Hepatocyte (in vitro differentiated cells): ENCODE measurements at regions not wholly inside any gene's neighbourhood (a gene's known extent, or its start where the extent isn't known, plus 50 kb on each side); places are given as distances from the start of the nearest gene placed in this dataset.

ENCODE experiments used
- DNase-seq: peaks from one replicate; pipeline ENCODE4 v3.0.0-alpha.2; 2016; ENCODE audit warnings: low spot score
- H2AFZ ChIP-seq: fragments of 200-600 bp; sonication (generic); 2 replicates; pipeline ENCODE4 v1.6.0; 2016; ENCODE audit warnings: antibody characterized with exemption, mild to moderate bottlenecking
- H3K27ac ChIP-seq: fragments of 200-600 bp; sonication (generic); 2 replicates; pipeline ENCODE4 v1.5.1; 2016; ENCODE audit warnings: mild to moderate bottlenecking
- H3K27me3 ChIP-seq: fragments of 200-600 bp; sonication (generic); 2 replicates; pipeline ENCODE4 v1.6.1; 2016
- H3K36me3 ChIP-seq: fragments of 200-600 bp; sonication (generic); replicated peaks from 2 replicates; pipeline ENCODE4 v1.5.1; 2016; ENCODE audit warnings: low read depth; ENCODE audit not compliant: insufficient read depth
- H3K4me1 ChIP-seq: fragments of 200-600 bp; sonication (generic); 2 replicates; pipeline ENCODE4 v1.5.1; 2016; ENCODE audit warnings: mild to moderate bottlenecking, moderate library complexity; ENCODE audit not compliant: insufficient read depth
- H3K4me2 ChIP-seq: fragments of 200-600 bp; sonication (generic); 2 replicates; pipeline ENCODE4 v1.6.0; 2016
- H3K4me3 ChIP-seq: fragments of 200-600 bp; sonication (generic); 2 replicates; pipeline ENCODE4 v1.5.1; 2016; ENCODE audit warnings: mild to moderate bottlenecking
- H3K79me2 ChIP-seq: fragments of 200-600 bp; sonication (generic); 2 replicates; pipeline ENCODE4 v1.6.0; 2017; ENCODE audit warnings: mild to moderate bottlenecking
- H3K9me2 ChIP-seq: fragments of 200-600 bp; sonication (generic); replicated peaks from 2 replicates; pipeline ENCODE4 v1.6.0; 2017; ENCODE audit warnings: mild to moderate bottlenecking; ENCODE audit not compliant: insufficient read depth
- H3K9me3 ChIP-seq: fragments of 200-600 bp; sonication (generic); 2 replicates; pipeline ENCODE4 v1.5.1; 2016; ENCODE audit warnings: low read depth, mild to moderate bottlenecking
- H4K20me1 ChIP-seq: fragments of 200-600 bp; sonication (generic); 2 replicates; pipeline ENCODE4 v1.6.0; 2016; ENCODE audit warnings: mild to moderate bottlenecking; ENCODE audit not compliant: insufficient read depth, poor library complexity, severe bottlenecking
- CTCF ChIP-seq: fragments of 200-600 bp; sonication (generic); IDR thresholded peaks from 2 replicates; pipeline ENCODE4 v1.5.1; 2016; ENCODE audit warnings: antibody characterized with exemption, mild to moderate bottlenecking; ENCODE audit not compliant: poor library complexity
- EZH2 ChIP-seq: fragments of 200-600 bp; sonication (generic); IDR thresholded peaks from 2 replicates; pipeline ENCODE4 v1.6.1; 2016; ENCODE audit warnings: antibody characterized with exemption, mild to moderate bottlenecking, borderline replicate concordance
- EZH2phosphoT487 ChIP-seq: fragments of 200-600 bp; sonication (generic); IDR thresholded peaks from one replicate; pipeline ENCODE4 v1.6.1; 2018; ENCODE audit warnings: antibody characterized with exemption, mild to moderate bottlenecking, low read depth, moderate library complexity; ENCODE audit not compliant: unreplicated experiment, severe bottlenecking
- WGBS: methylation state at CpG from one replicate; pipeline ENCODE4 v1.1.6; 2016; ENCODE audit warnings: low lambda C conversion rate; ENCODE audit errors: missing lambda C conversion rate; 5-methylcytosine and 5-hydroxymethylcytosine counted together

- WGBS, result 90% methylated on average over 10 of the region's 10 CpGs
- no peaks in the 10 kb centered on the region for H3K36me3 ChIP-seq
- H3K79me2 ChIP-seq, result no peaks in the 10 kb centered on the region
Observed at GRCh38 chr7:131148708-131149428, 178.8 kb upstream of the MKLN1 start.

GRCh38 chr7:131149429-131149773, 178.3 kb upstream of the MKLN1 start:
- Histone ChIP-seq H3K4me1 (no peaks in the 10 kb centered on the region), H4K20me1 (no peaks in the 10 kb centered on the region), H3K36me3 (no peaks in the 10 kb centered on the region), H3K9me3 (no peaks in the 10 kb centered on the region), H3K9me2 (no peaks in the 10 kb centered on the region), H3K79me2 (no peaks in the 10 kb centered on the region), H3K27ac (no peak overlapping the region), H3K27me3 (no peaks in the 10 kb centered on the region), H2AFZ (no peak overlapping the region), H3K4me3 (no peak overlapping the region), H3K4me2 (no peak overlapping the region)
- DNase-seq, result no peak
- TF ChIP-seq EZH2phosphoT487 (no peak), CTCF (no peak), EZH2 (no peak)

More at GRCh38 chr7:131148708-131149428, 178.8 kb upstream of the MKLN1 start:
- no peaks in the 10 kb centered on the region for H3K9me2 ChIP-seq
- no peak overlapping the region for H2AFZ ChIP-seq
- no peaks in the 10 kb centered on the region for H3K4me1 ChIP-seq
- H3K9me3 ChIP-seq, result no peaks in the 10 kb centered on the region
- DNase-seq, result no peak
- H3K4me2 ChIP-seq, result no peak overlapping the region
- H3K27ac ChIP-seq, result no peak overlapping the region
- TF ChIP-seq EZH2phosphoT487 (no peak), EZH2 (no peak), CTCF (no peak)
- H4K20me1 ChIP-seq, result no peaks in the 10 kb centered on the region
- no peaks in the 10 kb centered on the region for H3K27me3 ChIP-seq
- H3K4me3 ChIP-seq, result no peak overlapping the region

GRCh38 chr7:131149840-131150239, 177.8 kb upstream of the MKLN1 start:
- H4K20me1 ChIP-seq, result no peaks in the 10 kb centered on the region
- H3K27me3 ChIP-seq, result no peaks in the 10 kb centered on the region
- no peaks in the 10 kb centered on the region for H3K4me1 ChIP-seq
- no peak overlapping the region for H2AFZ ChIP-seq
- H3K4me3 ChIP-seq, result no peak overlapping the region
- no peak overlapping the region for H3K27ac ChIP-seq
- H3K9me3 ChIP-seq, result no peaks in the 10 kb centered on the region
- TF ChIP-seq EZH2 (no peak), EZH2phosphoT487 (no peak), CTCF (no peak)
- no peaks in the 10 kb centered on the region for H3K9me2 ChIP-seq
- WGBS, result 80% methylated on average over 4 of the region's 4 CpGs
- no peaks in the 10 kb centered on the region for H3K79me2 ChIP-seq
- no peaks in the 10 kb centered on the region for H3K36me3 ChIP-seq
- no peak overlapping the region for H3K4me2 ChIP-seq
- no peak for DNase-seq

- Histone ChIP-seq H3K27ac (no peak overlapping the region), H3K79me2 (no peaks in the 10 kb centered on the region), H2AFZ (no peak overlapping the region), H3K9me3 (no peaks in the 10 kb centered on the region), H3K9me2 (no peaks in the 10 kb centered on the region), H3K36me3 (no peaks in the 10 kb centered on the region), H4K20me1 (no peaks in the 10 kb centered on the region), H3K4me3 (no peak overlapping the region), H3K27me3 (no peaks in the 10 kb centered on the region), H3K4me1 (no peaks in the 10 kb centered on the region), H3K4me2 (no peak overlapping the region)
- no peak for DNase-seq
- 85% methylated on average over 3 of the region's 3 CpGs for WGBS
- no peak for TF ChIP-seq EZH2
- no peak for TF ChIP-seq CTCF
- TF ChIP-seq EZH2phosphoT487, result no peak
Observed at GRCh38 chr7:131151034-131151433, 176.6 kb upstream of the MKLN1 start.
